DND-41 (cell line): ENCODE measurements at regions not wholly inside any gene's neighbourhood (a gene's known extent, or its start where the extent isn't known, plus 50 kb on each side); places are given as distances from the start of the nearest gene placed in this dataset.

ENCODE experiments used
- ATAC-seq: fragments of 200-7000 bp; cut with Tn5 transposase; 3 replicates; pipeline ENCODE4 v1.9.1; 2021; ENCODE audit warnings: low read depth; ENCODE audit not compliant: insufficient read depth
- DNase-seq: peaks from one replicate; pipeline ENCODE4 v3.0.0-alpha.2; 2020
- H2AFZ ChIP-seq: 2 replicates; pipeline ENCODE4 v1.6.0; 2012; ENCODE audit warnings: low read depth, low read length
- H3K27ac ChIP-seq: 2 replicates; pipeline ENCODE4 v1.5.1; 2012; ENCODE audit warnings: low read length, inconsistent platforms
- H3K27me3 ChIP-seq: fragments of 200-600 bp; sonication (generic); 2 replicates; pipeline ENCODE4 v1.6.0; 2012; ENCODE audit warnings: low read length, mild to moderate bottlenecking, inconsistent platforms; ENCODE audit not compliant: insufficient read depth, poor library complexity
- H3K36me3 ChIP-seq: 2 replicates; pipeline ENCODE4 v1.5.1; 2012; ENCODE audit warnings: low read length, inconsistent platforms; ENCODE audit not compliant: insufficient read depth
- H3K4me1 ChIP-seq: 2 replicates; pipeline ENCODE4 v1.5.1; 2012; ENCODE audit warnings: mild to moderate bottlenecking, low read length; ENCODE audit not compliant: insufficient read depth
- H3K4me2 ChIP-seq: 2 replicates; pipeline ENCODE4 v1.6.0; 2012; ENCODE audit warnings: mild to moderate bottlenecking, moderate library complexity, low read length, inconsistent platforms; ENCODE audit not compliant: insufficient read depth
- H3K4me3 ChIP-seq, 2 experiments: fragments of 200-600 bp in 1 of 2; shearing (Covaris generic) in 1 of 2; 2 replicates each; pipeline ENCODE4 v1.5.1; 2012 to 2016; ENCODE audit warnings: inconsistent platforms in 2 of 2, low read length in 2 of 2, mild to moderate bottlenecking in 2 of 2, low read depth in 1 of 2, moderate library complexity in 1 of 2
- H3K79me2 ChIP-seq: 2 replicates; pipeline ENCODE4 v1.6.0; 2012; ENCODE audit warnings: low read length, inconsistent platforms; ENCODE audit not compliant: insufficient read depth
- H3K9ac ChIP-seq: 2 replicates; pipeline ENCODE4 v1.6.0; 2012; ENCODE audit warnings: low read depth, mild to moderate bottlenecking, inconsistent platforms, low read length, moderate library complexity
- H3K9me3 ChIP-seq: 2 replicates; pipeline ENCODE4 v1.5.1; 2012; ENCODE audit warnings: low read length, moderate library complexity, mild to moderate bottlenecking, inconsistent platforms; ENCODE audit not compliant: insufficient read depth, severe bottlenecking
- H4K20me1 ChIP-seq: 2 replicates; pipeline ENCODE4 v1.6.0; 2012; ENCODE audit warnings: low read length; ENCODE audit not compliant: insufficient read depth
- CTCF ChIP-seq: IDR thresholded peaks from 2 replicates; pipeline ENCODE4 v1.5.1; 2012; ENCODE audit warnings: borderline replicate concordance, low read length, moderate library complexity, mild to moderate bottlenecking; ENCODE audit not compliant: poor library complexity, severe bottlenecking; ENCODE audit errors: extremely low read depth
- EZH2 ChIP-seq: IDR thresholded peaks from 3 replicates; pipeline ENCODE4 v1.6.1; 2012; ENCODE audit warnings: borderline replicate concordance, low read depth, mild to moderate bottlenecking, moderate library complexity, low read length, inconsistent platforms; ENCODE audit not compliant: severe bottlenecking

- H3K27ac ChIP-seq = no peak overlapping the region
- no peaks in the 10 kb centered on the region for H4K20me1 ChIP-seq
- H3K4me1 ChIP-seq = no peaks in the 10 kb centered on the region
- DNase-seq = no peak
- H3K9ac ChIP-seq = no peak overlapping the region
- TF ChIP-seq EZH2 = no peak
- TF ChIP-seq CTCF = no peak
- no peak for ATAC-seq
- H3K79me2 ChIP-seq = no peaks in the 10 kb centered on the region
- no peaks in the 10 kb centered on the region for H3K36me3 ChIP-seq
- H3K9me3 ChIP-seq = no peaks in the 10 kb centered on the region
- H3K4me3 ChIP-seq = no peak overlapping the region
- H3K4me2 ChIP-seq = no peak overlapping the region
- no peaks in the 10 kb centered on the region for H3K27me3 ChIP-seq
- H2AFZ ChIP-seq = no peak overlapping the region
Measured at GRCh38 chr10:10456856-10457255, 560.8 kb upstream of the CELF2 start.

- no peaks in the 10 kb centered on the region for H3K27me3 ChIP-seq
- H3K9ac ChIP-seq = no peak overlapping the region
- no peaks in the 10 kb centered on the region for H4K20me1 ChIP-seq
- DNase-seq (no peak), ATAC-seq (no peak)
- H3K27ac ChIP-seq = no peak overlapping the region
- H3K4me1 ChIP-seq = no peaks in the 10 kb centered on the region
- H2AFZ ChIP-seq = no peak overlapping the region
- H3K79me2 ChIP-seq = no peaks in the 10 kb centered on the region
- no peak for TF ChIP-seq EZH2
- TF ChIP-seq CTCF = no peak
- no peak overlapping the region for H3K4me3 ChIP-seq
- H3K36me3 ChIP-seq = no peaks in the 10 kb centered on the region
- H3K4me2 ChIP-seq = no peak overlapping the region
- H3K9me3 ChIP-seq = no peaks in the 10 kb centered on the region
Measured at GRCh38 chr10:10460451-10460850, 557.2 kb upstream of the CELF2 start.

- no peaks in the 10 kb centered on the region for H3K9me3 ChIP-seq
- no peaks in the 10 kb centered on the region for H3K4me1 ChIP-seq
- no peaks in the 10 kb centered on the region for H3K79me2 ChIP-seq
- H3K4me3 ChIP-seq = no peak overlapping the region
- H4K20me1 ChIP-seq = no peaks in the 10 kb centered on the region
- H3K4me2 ChIP-seq = no peak overlapping the region
- TF ChIP-seq EZH2 = no peak
- no peak for TF ChIP-seq CTCF
- no peak overlapping the region for H2AFZ ChIP-seq
- no peaks in the 10 kb centered on the region for H3K36me3 ChIP-seq
- H3K27ac ChIP-seq = no peak overlapping the region
- ATAC-seq (no peak), DNase-seq (no peak)
- H3K9ac ChIP-seq = no peak overlapping the region
- no peaks in the 10 kb centered on the region for H3K27me3 ChIP-seq
Measured at GRCh38 chr10:10462151-10462941, 555.3 kb upstream of the CELF2 start.

GRCh38 chr10:10471758-10472157 lies 545.9 kb upstream of the CELF2 start:
- Histone ChIP-seq H4K20me1 (no peaks in the 10 kb centered on the region), H3K79me2 (no peaks in the 10 kb centered on the region), H3K36me3 (no peaks in the 10 kb centered on the region), H3K4me1 (no peaks in the 10 kb centered on the region), H3K4me3 (no peak overlapping the region), H2AFZ (no peak overlapping the region), H3K27ac (no peak overlapping the region), H3K4me2 (no peak overlapping the region), H3K27me3 (no peaks in the 10 kb centered on the region), H3K9ac (no peak overlapping the region), H3K9me3 (no peaks in the 10 kb centered on the region)
- TF ChIP-seq EZH2 (no peak), CTCF (no peak)
- no peak for DNase-seq
- no peak for ATAC-seq
